Stimulated activated CD8-positive, alpha-beta memory T cell treated with anti-CD3 and anti-CD28 coated beads, Interleukin-15, amount 100 ng/mL, for 4 hours (primary cell): ENCODE measurements at regions not wholly inside any gene's neighbourhood (a gene's known extent, or its start where the extent isn't known, plus 50 kb on each side); places are given as distances from the start of the nearest gene placed in this dataset.
"Not testable (repeated sequence)": the region's sequence is repeated elsewhere in the genome, so short reads cannot be mapped to it uniquely, and the experiment has no call there.

ENCODE experiments used
- DNase-seq, 2 donors: peaks; one replicate each; pipeline ENCODE4 v3.0.0-alpha.2; 2020; ENCODE audit warnings: low read depth in 2 of 2

DNA sequence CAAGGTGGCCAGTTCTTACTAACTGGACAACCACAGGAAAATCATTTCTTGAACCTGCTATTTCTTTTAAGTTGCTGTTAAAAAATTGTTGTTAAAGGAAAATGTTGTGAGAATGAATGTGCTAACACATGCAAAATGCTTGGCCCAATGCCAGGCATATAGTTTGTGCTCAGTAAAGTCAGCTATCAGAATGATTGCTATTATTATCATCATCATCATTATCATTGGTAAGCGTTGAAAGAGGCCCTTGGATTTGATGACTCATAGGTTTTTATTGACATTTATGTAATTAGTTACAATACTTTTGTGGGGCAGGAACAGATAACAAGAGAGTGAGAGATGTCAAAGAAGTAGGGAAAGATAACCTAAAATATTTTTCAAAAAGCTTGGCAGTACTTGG, 394.2 kb upstream of the ZEB2 start:
- DNase-seq = no peak

DNA sequence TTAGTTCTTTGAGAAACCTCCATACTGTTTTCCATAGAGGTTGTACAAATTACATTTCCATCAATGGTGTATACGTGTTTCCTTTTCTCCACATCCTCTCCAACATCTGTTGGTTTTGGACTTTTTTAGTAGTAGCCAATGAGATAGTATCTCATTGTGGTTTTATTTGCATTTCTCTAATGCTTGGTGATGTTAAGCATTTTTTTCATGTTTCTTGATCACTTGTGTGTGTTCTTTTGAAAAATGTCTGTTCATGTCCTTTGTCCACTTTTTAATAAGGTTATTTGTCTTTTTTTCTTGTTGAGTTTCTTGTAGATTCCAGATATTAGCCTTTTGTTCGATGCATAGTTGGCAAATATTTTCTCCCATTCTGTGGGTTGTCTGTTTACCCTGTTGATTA, 392.3 kb upstream of the ZEB2 start:
- DNase-seq = no peak

DNA sequence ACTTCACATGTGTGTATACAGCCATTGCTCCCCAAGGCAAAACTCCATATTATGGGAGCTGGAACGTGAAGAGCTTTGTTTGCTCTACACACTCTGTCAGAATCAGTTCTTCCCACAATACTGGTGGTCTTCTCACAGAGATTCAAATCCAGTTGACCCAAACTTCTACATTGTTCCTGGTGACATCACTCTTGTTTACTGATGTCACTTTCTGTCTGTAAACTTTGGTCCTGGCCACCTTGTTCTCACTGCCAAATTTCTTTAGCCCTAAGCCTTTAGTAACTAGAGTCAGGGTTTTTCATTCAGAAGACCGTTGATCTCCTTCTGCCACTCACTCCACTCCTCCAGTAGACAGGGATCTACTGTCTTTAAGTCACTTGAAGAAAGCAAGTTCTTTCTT, 386.0 kb upstream of the ZEB2 start:
- DNase-seq = no peak

DNA sequence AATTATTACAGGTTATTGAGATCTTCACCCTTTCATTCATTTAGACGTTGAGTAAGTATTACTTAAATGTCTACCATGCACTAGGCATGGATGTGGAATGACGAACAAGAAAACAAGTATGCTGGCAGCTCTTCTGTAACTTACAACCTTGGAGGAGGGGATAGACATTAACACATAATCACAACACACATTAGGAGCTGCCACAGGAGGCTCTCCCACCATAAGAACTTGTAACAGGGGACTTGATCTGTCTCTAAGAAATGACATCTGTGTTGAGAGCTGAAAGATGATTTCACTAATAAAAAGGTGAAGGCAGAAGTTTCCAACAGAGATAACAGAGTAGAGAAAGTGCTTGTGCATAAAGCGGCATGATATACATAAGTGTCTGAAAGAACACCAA, 384.7 kb upstream of the ZEB2 start:
- no peak for DNase-seq

DNA sequence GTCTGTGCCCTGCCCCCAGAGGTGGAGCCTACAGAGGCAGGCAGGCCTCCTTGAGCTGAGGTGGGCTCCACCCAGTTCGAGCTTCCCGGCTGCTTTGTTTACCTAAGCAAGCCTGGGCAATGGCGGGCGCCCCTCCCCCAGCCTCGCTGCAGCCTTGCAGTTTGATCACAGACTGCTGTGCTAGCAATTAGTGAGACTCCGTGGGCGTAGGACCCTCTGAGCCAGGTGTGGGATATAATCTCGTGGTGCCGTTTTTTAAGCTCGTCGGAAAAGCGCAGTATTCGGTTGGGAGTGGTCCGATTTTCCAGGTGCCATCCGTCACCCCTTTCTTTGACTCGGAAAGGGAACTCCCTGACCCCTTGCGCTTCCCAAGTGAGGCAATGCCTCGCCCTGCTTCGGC, 383.1 kb upstream of the ZEB2 start:
- not testable (repeated sequence) for DNase-seq

DNA sequence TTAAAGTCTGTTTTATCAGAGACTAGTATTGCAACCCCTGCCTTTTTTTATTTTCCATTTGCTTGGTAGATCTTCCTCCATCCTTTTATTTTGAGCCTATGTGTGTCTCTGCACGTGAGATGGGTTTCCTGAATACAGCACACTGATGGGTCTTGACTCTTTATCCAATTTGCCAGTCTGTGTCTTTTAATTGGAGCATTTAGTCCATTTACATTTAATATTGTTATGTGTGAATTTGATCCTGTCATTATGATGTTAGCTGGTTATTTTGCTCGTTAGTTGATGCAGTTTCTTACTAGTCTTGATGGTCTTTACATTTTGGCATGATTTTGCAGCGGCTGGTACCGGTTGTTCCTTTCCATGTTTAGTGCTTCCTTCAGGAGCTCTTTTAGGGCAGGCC, 381.5 kb upstream of the ZEB2 start:
- DNase-seq = not testable (repeated sequence)

DNA sequence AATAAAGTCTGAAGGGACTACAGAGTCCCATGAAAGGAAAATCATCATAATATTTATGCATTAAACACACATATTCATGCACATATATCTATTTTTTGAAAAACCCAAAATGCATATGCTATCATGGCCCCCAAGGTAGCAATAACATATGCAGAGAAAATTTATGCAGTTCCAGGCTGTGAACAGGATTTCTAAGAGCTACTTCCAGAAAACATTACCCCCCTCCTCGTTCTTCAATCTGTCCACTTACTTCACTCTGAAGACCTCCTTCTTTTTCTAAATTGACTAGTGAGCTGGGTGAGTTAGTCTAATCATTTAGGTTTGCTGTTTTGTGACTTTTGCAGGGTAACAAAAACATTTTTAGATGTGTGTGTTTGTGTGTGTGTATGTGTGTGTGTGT, 376.4 kb upstream of the ZEB2 start:
- no peak for DNase-seq

DNA sequence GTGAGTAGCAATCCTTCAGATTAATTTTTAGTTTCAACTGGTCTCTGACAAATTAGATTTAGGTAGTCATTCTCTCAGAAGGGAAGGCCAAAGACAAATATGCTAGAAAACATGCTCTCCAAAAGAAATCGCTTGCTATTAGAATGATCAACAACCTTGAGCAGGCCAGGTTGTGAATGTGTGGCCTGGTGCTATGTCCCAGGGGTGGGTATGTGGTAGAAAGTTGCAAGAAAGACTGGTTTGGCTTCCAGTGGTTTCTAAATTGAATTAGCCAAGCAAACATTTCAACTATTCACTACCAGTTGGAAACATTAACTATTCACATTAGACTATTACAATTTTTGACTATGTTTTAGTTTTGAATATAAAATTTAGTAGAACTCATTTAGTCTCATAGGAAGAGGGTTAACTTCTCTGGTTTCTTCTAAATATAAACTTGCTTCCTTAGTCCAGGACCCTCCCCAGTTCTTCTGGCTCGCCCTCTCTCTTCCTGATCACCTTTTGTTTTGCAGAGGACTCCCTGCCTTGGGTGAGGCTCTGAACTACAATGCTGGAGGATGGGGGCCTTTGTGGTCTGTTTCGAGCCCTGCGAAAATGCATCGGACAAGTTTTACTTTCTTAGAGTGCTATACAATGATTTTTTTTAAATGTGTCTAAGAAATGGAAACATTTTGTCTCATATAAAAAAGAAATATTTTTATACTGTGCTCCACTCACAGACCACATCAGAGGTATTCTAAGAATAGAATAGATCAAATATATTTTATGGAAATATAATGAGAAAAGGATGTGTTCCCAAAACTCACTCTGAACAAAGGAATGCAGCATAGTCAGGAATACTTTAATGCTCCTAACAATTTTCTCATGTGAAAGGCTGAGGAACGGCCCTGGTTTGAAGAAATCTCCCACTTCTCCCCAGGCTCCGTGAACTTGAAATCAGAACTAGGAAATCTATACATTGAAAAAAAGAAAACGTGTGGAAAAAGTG, 375.0 kb upstream of the ZEB2 start:
- no peak for DNase-seq

DNA sequence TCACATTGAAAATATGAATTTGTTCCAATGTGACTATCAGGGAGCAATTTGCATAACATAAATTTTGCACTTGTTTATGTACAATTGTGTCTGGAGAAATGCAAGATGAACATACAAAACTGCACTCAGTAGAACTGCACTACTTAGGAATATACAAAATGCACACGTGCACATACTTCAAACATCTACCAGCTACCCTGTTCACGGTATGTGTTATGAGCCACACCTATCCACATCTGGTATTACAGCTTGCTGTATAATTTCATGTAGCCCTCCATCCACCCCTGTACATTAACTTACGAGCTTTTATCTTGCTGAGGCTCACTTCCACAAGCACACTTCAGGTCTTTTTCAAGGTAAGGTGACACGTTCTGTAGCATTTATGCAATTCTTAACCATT, 373.5 kb upstream of the ZEB2 start:
- no peak for DNase-seq

DNA sequence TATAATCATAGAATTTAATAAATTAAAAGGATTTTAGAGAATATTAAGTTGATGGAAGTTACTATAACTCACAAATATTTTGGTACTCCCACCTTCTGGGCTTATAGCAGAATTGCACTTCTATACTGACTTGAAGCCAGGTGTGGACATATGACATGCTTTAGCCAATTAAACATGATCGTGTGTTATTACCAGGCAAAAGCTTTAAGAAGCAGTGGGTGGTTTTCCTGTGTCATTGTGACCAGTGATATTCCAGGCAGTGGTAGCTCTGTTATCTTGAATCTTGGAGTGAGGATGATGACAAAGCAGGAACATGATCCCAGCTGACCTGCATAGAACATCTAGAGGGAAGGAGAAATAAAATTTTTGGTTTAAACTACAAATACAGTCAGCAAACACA, 370.9 kb upstream of the ZEB2 start:
- DNase-seq = no peak

DNA sequence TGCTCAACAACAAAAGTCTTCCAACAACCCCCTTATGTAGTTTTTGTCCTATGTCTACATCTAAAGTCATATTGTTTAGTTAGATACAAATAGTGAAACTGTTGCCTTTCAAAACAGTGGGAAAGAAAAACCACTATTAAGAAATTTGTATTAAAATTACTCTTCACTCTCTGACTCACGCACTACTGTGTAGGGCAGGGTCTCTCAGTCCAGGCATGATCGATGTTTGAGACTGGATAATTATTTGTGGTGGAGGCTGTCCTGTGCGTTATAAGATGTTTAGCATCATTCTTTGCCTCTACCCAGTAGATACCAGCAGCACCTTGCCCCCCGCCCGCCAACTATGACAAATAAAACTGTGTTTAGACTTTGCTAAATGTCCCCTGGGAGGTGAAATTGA, 369.4 kb upstream of the ZEB2 start:
- DNase-seq = no peak

DNA sequence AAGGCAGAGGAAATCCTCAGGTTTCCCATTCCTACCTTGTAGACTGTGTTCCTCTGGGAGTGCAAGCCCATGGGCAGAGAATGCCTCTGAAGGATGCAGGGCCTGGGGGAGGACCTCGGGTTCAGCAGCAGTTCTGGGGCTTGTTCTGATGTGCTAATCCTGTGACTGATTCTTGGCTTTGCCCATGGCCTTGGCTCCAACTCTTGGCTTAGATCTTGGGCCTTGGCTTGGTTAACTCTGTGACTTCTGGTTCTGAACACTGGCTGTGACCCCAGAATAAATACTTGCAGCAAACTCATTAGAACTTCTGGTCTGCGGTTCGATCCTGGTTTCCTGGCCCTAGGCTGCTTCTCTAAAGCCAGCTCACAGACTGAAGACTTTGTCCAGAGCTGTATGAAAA, 366.9 kb upstream of the ZEB2 start:
- DNase-seq = no peak

DNA sequence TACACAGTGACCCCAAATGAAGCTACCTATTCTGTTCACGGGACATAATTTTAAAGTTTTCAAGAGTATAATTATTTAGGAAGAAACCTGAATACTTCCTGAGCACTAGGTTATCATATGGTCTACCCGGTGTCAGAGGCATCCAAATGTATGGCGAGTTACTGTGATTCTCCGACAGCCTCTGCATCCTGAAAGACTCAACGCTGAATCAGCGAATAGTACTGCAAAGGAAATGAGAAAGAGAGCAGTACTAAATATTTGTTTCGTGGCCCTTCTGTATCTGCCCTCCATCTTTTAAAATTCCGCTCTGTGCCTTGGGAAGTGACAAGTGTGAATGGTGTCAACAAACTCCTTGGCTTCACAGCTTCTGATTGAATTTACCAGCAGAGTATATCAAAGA, 358.0 kb upstream of the ZEB2 start:
- DNase-seq = no peak

DNA sequence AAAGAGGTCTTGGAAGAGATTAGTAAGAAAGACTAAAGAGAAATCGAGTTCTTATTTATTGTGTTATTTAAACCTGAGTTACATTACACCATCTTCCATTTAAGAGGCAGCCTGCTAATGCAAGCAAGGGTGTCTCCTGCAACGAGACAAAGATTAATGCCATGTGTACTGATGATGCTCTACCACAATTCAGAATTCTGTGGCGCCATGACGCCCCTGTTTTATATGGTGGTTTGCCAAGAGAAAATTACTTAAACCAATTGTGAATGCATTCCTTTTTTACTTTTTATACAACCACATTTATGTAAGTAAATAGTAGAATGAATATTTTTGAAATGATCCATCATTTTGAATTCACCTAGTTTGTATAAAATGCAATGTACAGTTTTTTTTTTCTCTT, 356.1 kb upstream of the ZEB2 start:
- no peak for DNase-seq

DNA sequence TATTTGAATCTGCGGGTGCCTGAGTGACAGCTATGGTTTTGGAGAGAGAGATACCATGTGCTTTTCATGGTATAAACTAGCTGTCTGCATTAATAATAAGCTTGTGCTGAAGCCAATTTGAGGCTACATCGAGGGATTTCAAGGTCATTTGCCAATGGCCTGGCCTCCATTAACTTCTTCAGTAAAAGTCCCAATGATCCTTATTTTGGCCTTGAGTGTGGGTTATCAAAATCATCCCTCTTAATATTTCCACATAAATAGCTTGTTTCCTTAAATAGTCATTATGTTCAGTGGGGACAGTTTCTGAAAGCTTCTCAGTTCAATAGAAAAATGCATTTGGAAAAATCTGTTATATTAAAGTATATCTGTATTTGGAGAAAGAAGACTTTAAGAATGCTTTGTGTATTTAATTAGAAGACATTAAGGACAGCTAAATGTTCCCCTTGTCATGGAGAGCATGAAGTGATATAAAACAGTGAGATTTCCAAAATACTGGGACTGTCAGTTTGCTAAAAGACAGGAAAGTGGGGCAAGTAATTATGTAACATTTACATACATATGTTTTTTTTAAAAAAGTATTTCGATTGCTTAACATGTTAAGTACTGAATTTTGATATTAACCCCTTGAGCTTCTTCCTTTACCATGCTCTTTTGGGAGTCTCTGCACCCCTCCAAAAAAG, 355.5 kb upstream of the ZEB2 start:
- no peak for DNase-seq

DNA sequence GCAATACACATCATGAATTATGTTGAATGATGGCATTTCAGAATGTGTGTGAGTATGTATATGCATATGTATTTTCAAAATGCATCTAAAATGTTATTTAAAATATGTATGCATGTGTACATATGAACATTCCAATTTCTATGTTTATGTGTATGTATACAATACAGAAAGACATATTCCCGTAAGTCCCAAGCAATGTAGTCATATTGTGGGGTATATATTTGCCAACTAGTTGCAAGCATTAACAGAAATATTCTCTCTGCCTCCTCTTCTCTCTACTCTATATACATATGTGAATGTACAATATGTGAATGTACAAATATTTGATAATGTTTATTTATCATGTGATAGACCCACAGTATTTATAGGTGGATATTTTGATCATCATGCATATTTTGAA, 345.8 kb upstream of the ZEB2 start:
- DNase-seq = no peak

DNA sequence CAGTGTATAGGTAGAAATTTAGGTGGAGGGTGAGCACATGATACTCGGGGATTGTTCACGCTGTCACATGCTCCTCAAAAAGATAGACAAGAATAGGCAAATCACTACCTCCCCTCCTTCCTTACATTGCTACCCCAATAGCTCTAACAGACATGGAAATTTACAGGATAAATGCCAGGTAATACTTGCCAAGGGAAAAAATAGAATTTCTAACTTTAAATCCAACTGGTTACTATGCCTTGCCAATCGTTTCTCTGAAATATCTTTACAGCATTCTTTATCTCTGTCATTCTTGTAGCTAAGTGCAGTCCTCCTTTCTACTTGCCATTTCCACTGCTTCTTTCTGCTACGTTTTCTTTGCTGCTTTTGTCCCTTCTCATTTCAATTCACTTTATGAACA, 339.8 kb upstream of the ZEB2 start:
- no peak for DNase-seq

DNA sequence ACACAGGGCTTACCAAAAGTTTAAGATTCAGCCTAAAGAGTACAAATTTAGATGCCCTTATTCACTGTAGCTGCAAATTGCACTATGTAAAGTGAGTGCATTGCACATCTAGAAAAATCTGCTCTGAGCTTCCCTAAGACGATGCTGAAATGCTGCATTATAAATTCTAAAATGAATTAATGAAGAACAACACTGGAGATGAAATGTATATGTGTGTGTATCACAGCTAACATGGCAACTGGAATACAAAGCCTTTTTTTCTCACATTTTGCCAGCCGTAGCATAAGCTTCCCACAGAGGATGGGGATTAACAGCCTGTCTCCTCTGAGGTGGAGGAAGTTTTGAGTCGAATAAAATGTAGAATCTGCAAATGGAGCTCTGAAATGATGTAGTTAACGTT, 338.3 kb upstream of the ZEB2 start:
- no peak for DNase-seq

DNA sequence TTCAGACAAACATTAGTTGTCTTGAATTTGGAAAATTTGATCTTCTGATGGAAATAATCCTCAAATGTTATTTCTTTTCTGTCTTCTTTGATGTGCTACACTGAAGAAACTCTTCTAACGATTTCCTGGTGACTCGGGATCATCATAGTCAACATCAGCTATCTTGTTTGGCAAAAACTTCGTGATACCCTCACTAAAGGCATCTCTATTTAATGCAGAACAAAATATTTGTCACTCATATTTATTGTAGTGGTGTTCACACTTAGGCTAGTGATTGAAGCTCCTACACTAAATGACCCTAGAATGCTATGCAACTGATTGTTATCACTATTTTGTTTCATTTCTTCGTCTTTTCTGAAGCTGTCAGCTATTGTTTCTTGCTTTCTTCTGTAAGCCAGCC, 334.7 kb upstream of the ZEB2 start:
- no peak for DNase-seq

DNA sequence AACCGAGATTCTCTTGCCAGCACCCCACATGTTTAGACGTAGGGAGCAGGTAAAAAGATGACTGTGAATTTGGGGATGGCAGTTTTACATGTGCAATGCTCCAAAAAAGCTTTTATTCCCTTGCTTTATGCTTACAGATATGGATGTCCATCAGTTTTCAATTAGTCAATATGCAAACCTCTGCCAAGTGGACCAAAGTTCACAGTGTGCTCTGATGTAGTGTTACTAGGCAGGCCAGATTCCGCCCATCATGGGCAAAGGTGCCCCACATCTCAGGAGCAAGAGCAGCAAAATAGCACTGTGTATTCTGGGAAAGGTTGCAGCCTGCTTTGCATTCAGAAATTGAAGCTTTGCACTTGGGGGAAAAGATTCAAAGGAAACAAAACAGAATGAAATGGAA, 329.7 kb upstream of the ZEB2 start:
- DNase-seq = no peak

DNA sequence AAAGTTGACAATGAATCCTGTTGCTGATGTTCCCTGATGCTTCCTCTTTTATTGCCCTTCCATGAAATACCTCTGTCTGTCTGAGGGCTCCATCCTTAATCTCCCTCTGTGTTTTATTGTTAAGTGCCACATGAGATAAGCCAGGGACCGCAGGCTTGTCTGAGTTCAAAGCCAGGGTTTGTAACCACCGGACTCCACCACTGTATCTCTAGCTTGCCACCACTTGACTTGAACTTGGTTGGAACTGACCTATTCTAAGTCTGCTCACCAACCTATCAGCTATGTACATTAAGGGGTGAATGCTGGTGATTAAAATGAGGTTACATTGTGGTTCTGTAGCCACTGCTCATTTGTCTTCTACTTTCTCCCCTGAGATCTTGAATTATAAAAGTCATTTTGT, 328.5 kb upstream of the ZEB2 start:
- no peak for DNase-seq

DNA sequence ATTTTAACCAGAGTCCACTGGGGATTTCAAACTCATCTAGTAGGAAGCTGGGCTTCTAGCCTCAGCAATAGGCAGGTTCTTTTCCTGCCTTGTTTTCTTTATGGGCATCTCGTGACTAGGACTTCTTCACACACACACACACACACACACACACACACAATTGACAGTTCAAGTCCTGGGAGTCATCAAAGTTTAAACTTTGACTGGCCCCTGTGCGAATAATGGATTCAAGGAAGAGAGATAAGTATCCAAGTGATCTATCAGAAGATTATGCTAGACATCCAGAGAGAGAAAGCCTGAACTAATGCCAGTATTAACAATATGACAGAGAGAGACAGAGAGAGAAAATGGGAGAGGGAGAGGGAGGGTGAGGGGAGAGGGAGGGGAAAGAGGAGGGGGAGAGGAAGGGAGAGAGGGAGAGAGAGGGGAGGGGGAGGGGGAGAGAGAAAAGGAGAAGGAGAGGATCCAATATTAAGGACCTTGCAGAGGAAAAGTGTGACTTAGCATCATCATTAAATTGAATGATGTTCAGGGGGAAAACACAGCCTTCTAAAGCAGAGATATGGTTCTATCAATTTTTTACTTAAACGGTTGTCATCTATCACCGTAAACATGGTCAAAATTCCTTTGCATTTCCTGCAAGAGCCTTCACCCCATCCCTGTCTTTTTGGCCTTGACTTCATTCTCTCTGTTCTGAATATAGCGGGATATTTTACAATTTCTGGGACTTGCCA, 327.6 kb upstream of the ZEB2 start:
- no peak for DNase-seq
